ENCODE measurements at regions not wholly inside any gene's neighbourhood (a gene's known extent, or its start where the extent isn't known, plus 50 kb on each side); places are given as distances from the start of the nearest gene placed in this dataset.

DNA sequence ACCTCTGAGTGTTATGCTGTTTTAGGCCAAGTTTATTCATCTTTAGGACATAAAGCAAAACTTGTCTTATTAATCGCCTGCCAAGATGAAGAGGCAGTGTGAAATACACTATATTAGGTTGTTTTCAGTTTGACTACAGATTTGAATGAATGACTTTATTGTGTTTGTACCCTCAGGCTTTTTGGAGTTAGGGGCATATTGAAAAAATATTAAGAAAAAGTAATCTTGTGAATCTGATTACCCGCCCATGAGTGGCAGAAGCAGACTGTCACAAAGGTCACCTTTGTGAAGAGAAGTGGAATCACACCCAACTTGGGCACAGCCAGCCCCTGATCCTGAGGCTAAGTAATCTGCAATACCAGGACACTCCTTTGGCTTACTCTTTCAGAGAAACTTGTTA is 382.5 kb downstream of the NYAP2 start:
- Histone ChIP-seq H3K27me3 (ENCODE audit: control insufficient read depth, insufficient read depth, low read length) (no peaks in the 10 kb centered on the region), H3K4me1 (ENCODE audit: control insufficient read depth, low read depth, low read length) (no peaks in the 10 kb centered on the region), H3K27ac (ENCODE audit: low read length) (no peak overlapping the region), H3K36me3 (ENCODE audit: control insufficient read depth, low read depth, low read length) (no peaks in the 10 kb centered on the region), H3K9me3 (ENCODE audit: control insufficient read depth, low read depth, low read length) (no peaks in the 10 kb centered on the region), H3K4me3 (ENCODE audit: low read length) (no peak overlapping the region), H3K9ac (ENCODE audit: low read length) (no peak overlapping the region)

DNA sequence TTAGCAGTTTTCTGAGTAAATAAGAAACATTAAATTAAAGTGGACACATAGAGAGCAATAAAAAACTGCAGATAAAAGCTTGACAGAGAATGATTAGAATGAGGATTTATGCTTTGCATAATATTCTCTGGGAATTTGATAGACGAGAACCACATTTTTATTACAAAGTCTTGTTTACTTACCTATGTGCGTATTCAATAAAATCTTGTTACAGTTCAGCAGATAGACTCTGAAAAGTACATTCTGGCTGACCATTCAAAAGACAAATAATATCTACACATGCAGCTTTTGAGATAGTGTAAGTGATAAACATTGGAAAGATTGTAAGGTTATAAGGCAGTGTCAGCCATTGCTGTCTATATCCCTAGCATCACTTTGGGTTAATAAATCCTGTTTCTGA is 381.6 kb downstream of the NYAP2 start:
- Histone ChIP-seq H3K27me3 (ENCODE audit: control insufficient read depth, insufficient read depth, low read length) (no peaks in the 10 kb centered on the region), H3K9me3 (ENCODE audit: control insufficient read depth, low read depth, low read length) (no peaks in the 10 kb centered on the region), H3K27ac (ENCODE audit: low read length) (no peak overlapping the region), H3K36me3 (ENCODE audit: control insufficient read depth, low read depth, low read length) (no peaks in the 10 kb centered on the region), H3K4me3 (ENCODE audit: low read length) (no peak overlapping the region), H3K4me1 (ENCODE audit: control insufficient read depth, low read depth, low read length) (no peaks in the 10 kb centered on the region), H3K9ac (ENCODE audit: low read length) (no peak overlapping the region)

DNA sequence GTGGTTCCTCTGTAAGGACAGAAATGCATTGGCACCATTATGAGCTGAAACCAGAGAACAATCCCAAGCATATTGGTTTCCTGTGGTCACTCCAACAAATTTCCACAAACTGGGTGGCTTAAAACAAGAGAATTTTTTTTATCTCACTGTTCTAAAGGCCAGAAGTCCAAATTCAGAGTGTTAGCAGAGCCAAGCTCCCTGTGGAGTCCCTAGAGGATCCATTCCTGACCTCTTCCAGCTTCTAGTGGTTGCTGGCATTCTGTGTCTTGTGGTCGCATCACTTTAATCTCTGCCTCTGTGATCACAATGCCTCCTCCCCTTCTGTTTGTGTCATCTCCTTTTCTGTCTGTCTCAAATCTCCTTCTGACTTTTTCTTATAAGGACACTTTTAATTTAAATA is 380.3 kb downstream of the NYAP2 start:
- Histone ChIP-seq H3K27me3 (ENCODE audit: control insufficient read depth, insufficient read depth, low read length) (no peaks in the 10 kb centered on the region), H3K27ac (ENCODE audit: low read length) (no peak overlapping the region), H3K4me1 (ENCODE audit: control insufficient read depth, low read depth, low read length) (no peaks in the 10 kb centered on the region), H3K4me3 (ENCODE audit: low read length) (no peak overlapping the region), H3K9me3 (ENCODE audit: control insufficient read depth, low read depth, low read length) (no peaks in the 10 kb centered on the region), H3K9ac (ENCODE audit: low read length) (no peak overlapping the region), H3K36me3 (ENCODE audit: control insufficient read depth, low read depth, low read length) (no peaks in the 10 kb centered on the region)

DNA sequence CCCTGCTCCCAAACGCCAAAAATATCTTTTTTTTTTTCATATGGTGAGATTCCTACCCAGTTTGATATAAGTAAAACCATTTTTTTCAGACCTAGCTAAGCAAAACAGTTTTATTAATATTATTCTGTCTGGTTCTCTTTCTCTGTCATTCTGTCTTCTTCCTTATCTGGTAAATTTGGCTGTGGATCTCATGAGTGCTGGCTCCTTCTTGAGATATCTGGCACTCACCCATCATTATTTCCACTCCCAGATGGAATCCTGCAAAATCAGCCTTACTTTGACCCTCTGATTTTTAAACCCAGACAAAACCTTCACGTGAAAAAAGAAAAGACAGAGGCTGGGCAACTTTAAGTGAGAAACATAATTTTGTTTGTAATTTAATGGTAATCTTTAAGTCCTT is 373.6 kb downstream of the NYAP2 start:
- H3K4me1 ChIP-seq (ENCODE audit: control insufficient read depth, low read depth, low read length), result no peaks in the 10 kb centered on the region
- no peaks in the 10 kb centered on the region for H3K9me3 ChIP-seq (ENCODE audit: control insufficient read depth, low read depth, low read length)
- no peak overlapping the region for H3K9ac ChIP-seq (ENCODE audit: low read length)
- no peak overlapping the region for H3K27ac ChIP-seq (ENCODE audit: low read length)
- no peaks in the 10 kb centered on the region for H3K36me3 ChIP-seq (ENCODE audit: control insufficient read depth, low read depth, low read length)
- H3K27me3 ChIP-seq (ENCODE audit: control insufficient read depth, insufficient read depth, low read length), result no peaks in the 10 kb centered on the region
- no peak overlapping the region for H3K4me3 ChIP-seq (ENCODE audit: low read length)

DNA sequence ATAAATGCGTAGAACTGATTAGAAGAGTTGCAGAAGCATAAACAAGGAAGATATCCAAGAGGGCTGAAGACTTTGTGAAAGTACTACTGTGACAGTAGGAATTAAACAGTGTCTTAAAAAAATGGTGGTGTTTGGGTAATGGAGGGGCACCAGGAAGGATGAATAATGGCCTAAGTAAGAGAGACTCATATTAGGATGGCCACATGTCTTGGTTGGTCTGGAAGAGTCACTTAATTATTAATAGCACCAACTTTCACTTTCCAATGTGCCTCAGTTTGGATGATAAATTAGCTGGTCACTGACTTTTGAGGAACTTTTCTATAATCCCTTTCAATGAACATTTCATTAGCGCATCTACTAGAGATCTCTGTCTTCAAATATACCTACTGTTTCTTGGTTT is 372.2 kb downstream of the NYAP2 start:
- Histone ChIP-seq H3K9ac (ENCODE audit: low read length) (no peak overlapping the region), H3K27me3 (ENCODE audit: control insufficient read depth, insufficient read depth, low read length) (no peaks in the 10 kb centered on the region), H3K4me3 (ENCODE audit: low read length) (no peak overlapping the region), H3K36me3 (ENCODE audit: control insufficient read depth, low read depth, low read length) (no peaks in the 10 kb centered on the region), H3K9me3 (ENCODE audit: control insufficient read depth, low read depth, low read length) (no peaks in the 10 kb centered on the region), H3K27ac (ENCODE audit: low read length) (no peak overlapping the region), H3K4me1 (ENCODE audit: control insufficient read depth, low read depth, low read length) (no peaks in the 10 kb centered on the region)

DNA sequence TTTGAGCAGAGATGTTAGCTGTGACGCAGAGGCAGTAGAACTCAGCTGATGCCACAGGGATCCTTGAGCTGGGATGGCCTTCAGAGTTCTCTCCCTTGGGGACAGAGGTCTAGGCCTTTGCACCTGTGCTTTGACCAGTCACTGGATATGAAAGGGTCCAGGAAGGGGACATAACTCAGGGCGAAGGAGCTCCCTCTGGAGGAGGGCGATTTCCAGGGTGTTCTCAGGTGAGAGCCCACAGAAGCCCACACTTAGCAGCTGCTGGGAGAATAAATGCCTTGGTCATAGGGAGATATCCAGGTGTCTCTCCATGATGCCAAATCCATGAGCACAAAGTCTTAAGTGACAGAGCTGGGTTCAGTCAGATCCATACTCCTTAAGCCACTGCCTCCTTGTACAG is 369.2 kb downstream of the NYAP2 start:
- Histone ChIP-seq H3K4me3 (ENCODE audit: low read length) (no peak overlapping the region), H3K9me3 (ENCODE audit: control insufficient read depth, low read depth, low read length) (no peaks in the 10 kb centered on the region), H3K27me3 (ENCODE audit: control insufficient read depth, insufficient read depth, low read length) (no peaks in the 10 kb centered on the region), H3K36me3 (ENCODE audit: control insufficient read depth, low read depth, low read length) (no peaks in the 10 kb centered on the region), H3K4me1 (ENCODE audit: control insufficient read depth, low read depth, low read length) (no peaks in the 10 kb centered on the region), H3K27ac (ENCODE audit: low read length) (no peak overlapping the region), H3K9ac (ENCODE audit: low read length) (no peak overlapping the region)

DNA sequence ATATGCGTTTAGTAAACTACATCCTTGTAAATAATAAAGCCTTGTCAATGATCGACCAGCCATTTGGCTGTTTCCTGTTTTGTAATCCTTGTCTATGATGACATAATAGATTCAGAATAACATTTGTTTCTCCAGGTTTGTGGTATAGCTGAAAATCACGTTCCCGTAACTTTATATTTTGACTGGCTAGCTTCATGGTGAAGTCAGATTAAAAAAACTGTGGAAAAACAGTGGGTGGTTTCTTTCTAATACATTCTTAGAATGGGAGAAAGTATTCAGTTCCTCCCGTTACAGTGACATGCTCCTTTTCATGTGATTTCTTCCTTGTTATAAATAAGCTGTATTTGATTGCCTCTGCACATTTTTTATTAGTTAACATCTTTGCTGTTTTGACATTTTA is 366.9 kb downstream of the NYAP2 start:
- H3K4me3 ChIP-seq (ENCODE audit: low read length), result no peak overlapping the region
- H3K4me1 ChIP-seq (ENCODE audit: control insufficient read depth, low read depth, low read length), result no peaks in the 10 kb centered on the region
- no peaks in the 10 kb centered on the region for H3K27me3 ChIP-seq (ENCODE audit: control insufficient read depth, insufficient read depth, low read length)
- no peak overlapping the region for H3K9ac ChIP-seq (ENCODE audit: low read length)
- H3K9me3 ChIP-seq (ENCODE audit: control insufficient read depth, low read depth, low read length), result no peaks in the 10 kb centered on the region
- no peak overlapping the region for H3K27ac ChIP-seq (ENCODE audit: low read length)
- H3K36me3 ChIP-seq (ENCODE audit: control insufficient read depth, low read depth, low read length), result no peaks in the 10 kb centered on the region

DNA sequence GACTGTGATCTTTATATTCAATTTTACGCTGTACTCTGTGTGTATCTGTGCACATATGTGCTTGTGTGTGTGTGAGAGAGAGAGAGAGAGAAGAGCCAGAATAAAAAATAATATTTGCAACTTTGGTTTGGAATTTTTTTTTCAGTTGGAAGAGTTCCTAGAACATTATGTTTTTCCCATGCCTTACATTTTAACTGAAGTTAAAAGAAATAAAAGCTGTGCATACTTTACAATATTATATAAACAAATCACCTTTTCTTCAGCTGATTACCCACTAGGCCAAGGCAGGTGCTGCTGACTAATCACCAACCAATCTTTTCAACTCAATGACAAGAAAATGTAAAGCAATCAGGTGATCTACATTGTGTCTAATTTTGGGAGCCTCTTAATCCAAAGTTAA is 366.3 kb downstream of the NYAP2 start:
- H3K27ac ChIP-seq (ENCODE audit: low read length), result no peak overlapping the region
- H3K4me3 ChIP-seq (ENCODE audit: low read length), result no peak overlapping the region
- H3K9me3 ChIP-seq (ENCODE audit: control insufficient read depth, low read depth, low read length), result no peaks in the 10 kb centered on the region
- H3K4me1 ChIP-seq (ENCODE audit: control insufficient read depth, low read depth, low read length), result no peaks in the 10 kb centered on the region
- no peak overlapping the region for H3K9ac ChIP-seq (ENCODE audit: low read length)
- H3K27me3 ChIP-seq (ENCODE audit: control insufficient read depth, insufficient read depth, low read length), result no peaks in the 10 kb centered on the region
- H3K36me3 ChIP-seq (ENCODE audit: control insufficient read depth, low read depth, low read length), result no peaks in the 10 kb centered on the region

DNA sequence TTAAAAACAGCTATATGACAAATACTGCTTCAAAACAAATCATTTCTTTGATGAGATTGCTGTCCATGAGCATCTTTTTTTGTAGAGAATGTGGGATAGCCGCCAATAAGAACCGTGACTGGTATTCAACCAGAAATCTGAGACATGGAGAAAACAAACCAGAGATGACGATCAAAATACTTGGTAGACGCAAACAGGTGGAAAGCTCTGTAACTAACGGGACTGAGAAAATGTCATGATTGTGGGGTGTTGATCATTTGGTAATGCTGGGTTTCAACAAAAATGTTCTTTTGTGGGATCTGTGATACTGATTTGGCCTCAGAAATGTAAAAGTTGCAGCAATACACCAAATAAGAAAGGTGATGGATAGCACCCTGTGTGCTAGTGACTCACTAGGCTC is 364.8 kb downstream of the NYAP2 start:
- H3K4me3 ChIP-seq (ENCODE audit: low read length), result no peak overlapping the region
- H3K36me3 ChIP-seq (ENCODE audit: control insufficient read depth, low read depth, low read length), result no peaks in the 10 kb centered on the region
- H3K27me3 ChIP-seq (ENCODE audit: control insufficient read depth, insufficient read depth, low read length), result no peaks in the 10 kb centered on the region
- H3K4me1 ChIP-seq (ENCODE audit: control insufficient read depth, low read depth, low read length), result no peaks in the 10 kb centered on the region
- H3K27ac ChIP-seq (ENCODE audit: low read length), result no peak overlapping the region
- H3K9ac ChIP-seq (ENCODE audit: low read length), result no peak overlapping the region
- H3K9me3 ChIP-seq (ENCODE audit: control insufficient read depth, low read depth, low read length), result no peaks in the 10 kb centered on the region

DNA sequence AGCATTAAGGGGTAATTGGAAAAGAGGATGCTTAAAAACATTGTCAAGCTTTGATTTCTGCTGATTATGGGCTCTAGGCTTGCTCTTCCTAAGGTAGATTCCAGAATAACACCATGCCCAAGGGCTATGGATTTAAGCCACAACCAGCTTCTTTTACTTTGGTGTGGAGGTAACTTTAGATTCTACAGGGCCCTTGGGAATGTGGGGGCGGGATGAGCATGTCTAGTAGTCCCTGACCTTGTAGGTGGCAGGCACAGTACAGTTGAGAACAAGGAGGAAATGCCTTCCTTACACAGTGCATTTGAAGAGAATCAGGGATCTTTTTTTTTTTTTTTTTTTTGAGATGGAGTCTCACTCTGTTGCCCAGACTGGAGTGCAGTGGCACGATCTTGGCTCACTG is 364.2 kb downstream of the NYAP2 start:
- Histone ChIP-seq H3K36me3 (ENCODE audit: control insufficient read depth, low read depth, low read length) (no peaks in the 10 kb centered on the region), H3K4me3 (ENCODE audit: low read length) (no peak overlapping the region)

DNA sequence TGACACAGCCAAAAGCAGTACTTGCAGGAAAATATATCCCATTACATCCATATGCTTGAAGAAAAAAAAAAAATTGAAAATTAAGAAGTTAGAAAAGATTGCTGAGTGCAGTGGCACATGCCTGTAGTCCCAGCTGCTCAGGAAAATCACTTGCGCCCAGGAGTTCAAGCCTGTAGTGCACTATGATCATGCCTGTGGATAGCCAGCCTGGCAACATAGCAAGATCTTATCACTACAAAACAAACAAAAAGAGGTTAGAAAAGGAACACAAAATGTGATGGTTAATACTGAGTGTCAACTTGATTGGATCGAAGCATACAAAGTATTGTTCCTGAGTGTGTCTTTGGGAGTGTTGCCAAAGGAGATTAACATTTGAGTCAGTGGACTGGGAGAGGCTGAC is 361.9 kb downstream of the NYAP2 start:
- H3K4me1 ChIP-seq (ENCODE audit: control insufficient read depth, low read depth, low read length), result no peaks in the 10 kb centered on the region
- no peaks in the 10 kb centered on the region for H3K9me3 ChIP-seq (ENCODE audit: control insufficient read depth, low read depth, low read length)
- no peaks in the 10 kb centered on the region for H3K27me3 ChIP-seq (ENCODE audit: control insufficient read depth, insufficient read depth, low read length)
- no peak overlapping the region for H3K9ac ChIP-seq (ENCODE audit: low read length)
- H3K27ac ChIP-seq (ENCODE audit: low read length), result no peak overlapping the region
- H3K36me3 ChIP-seq (ENCODE audit: control insufficient read depth, low read depth, low read length), result no peaks in the 10 kb centered on the region
- no peak overlapping the region for H3K4me3 ChIP-seq (ENCODE audit: low read length)

More for the DNA sequence above, 364.2 kb downstream of the NYAP2 start:
- no peaks in the 10 kb centered on the region for H3K27me3 ChIP-seq (ENCODE audit: control insufficient read depth, insufficient read depth, low read length)
- H3K9ac ChIP-seq (ENCODE audit: low read length), result no peak overlapping the region
- H3K27ac ChIP-seq (ENCODE audit: low read length), result no peak overlapping the region
- no peaks in the 10 kb centered on the region for H3K4me1 ChIP-seq (ENCODE audit: control insufficient read depth, low read depth, low read length)
- H3K9me3 ChIP-seq (ENCODE audit: control insufficient read depth, low read depth, low read length), result no peaks in the 10 kb centered on the region

DNA sequence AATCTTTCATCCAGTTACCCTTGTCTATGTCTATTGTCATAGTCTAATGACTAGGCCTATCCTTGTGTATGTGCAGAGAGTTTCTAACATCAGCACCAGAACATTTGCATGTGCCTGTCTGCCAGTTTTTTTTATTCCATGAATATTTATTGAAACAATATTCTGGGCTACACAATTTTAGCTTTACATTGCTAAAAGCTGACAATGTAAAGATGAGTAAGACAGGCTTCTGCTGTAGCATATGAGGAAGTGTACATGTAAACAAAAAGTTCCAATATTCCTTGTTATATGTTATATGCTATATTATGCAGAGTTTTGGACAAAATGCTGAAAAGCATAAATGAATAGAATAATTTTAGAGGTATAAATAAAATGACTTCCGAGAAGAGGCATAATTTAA is 357.7 kb downstream of the NYAP2 start:
- Histone ChIP-seq H3K4me1 (ENCODE audit: control insufficient read depth, low read depth, low read length) (peaks cover 5% of the 10 kb centered on the region), H3K36me3 (ENCODE audit: control insufficient read depth, low read depth, low read length) (no peaks in the 10 kb centered on the region), H3K9ac (ENCODE audit: low read length) (no peak overlapping the region), H3K4me3 (ENCODE audit: low read length) (no peak overlapping the region), H3K27me3 (ENCODE audit: control insufficient read depth, insufficient read depth, low read length) (no peaks in the 10 kb centered on the region), H3K9me3 (ENCODE audit: control insufficient read depth, low read depth, low read length) (no peaks in the 10 kb centered on the region), H3K27ac (ENCODE audit: low read length) (no peak overlapping the region)

DNA sequence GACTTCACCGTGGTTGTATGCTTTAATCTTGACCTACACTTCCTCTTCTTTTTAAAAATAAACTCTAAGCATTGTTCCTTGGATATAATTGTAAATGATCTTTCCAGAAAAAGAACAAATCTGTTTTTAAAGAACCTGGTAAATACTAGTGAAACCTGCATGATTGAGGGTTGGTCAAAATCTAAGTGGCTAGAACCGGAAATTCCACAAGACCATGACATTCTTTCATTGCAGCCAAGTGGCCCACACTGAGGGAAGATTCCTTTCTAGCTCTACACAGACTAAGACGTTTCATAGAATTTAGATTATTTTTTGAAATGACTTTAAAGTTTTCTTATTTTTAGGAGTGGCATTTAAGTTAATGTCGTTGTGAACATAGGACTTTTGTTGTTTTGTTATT is 356.7 kb downstream of the NYAP2 start:
- Histone ChIP-seq H3K27ac (ENCODE audit: low read length) (no peak overlapping the region), H3K9me3 (ENCODE audit: control insufficient read depth, low read depth, low read length) (no peaks in the 10 kb centered on the region), H3K9ac (ENCODE audit: low read length) (no peak overlapping the region), H3K27me3 (ENCODE audit: control insufficient read depth, insufficient read depth, low read length) (no peaks in the 10 kb centered on the region), H3K4me3 (ENCODE audit: low read length) (no peak overlapping the region), H3K4me1 (ENCODE audit: control insufficient read depth, low read depth, low read length) (peaks cover 5% of the 10 kb centered on the region), H3K36me3 (ENCODE audit: control insufficient read depth, low read depth, low read length) (no peaks in the 10 kb centered on the region)
